ENCODE measurements at regions not wholly inside any gene's neighbourhood (a gene's known extent, or its start where the extent isn't known, plus 50 kb on each side); places are given as distances from the start of the nearest gene placed in this dataset.
"Not testable (repeated sequence)": the region's sequence is repeated elsewhere in the genome, so short reads cannot be mapped to it uniquely, and the experiment has no call there.

- 54 to 78% methylated on average over 2 of the region's 2 CpGs for WGBS, 2 donors
Observed at GRCh38 chr12:40172879-40173278, 51.9 kb upstream of the LRRK2 start.

GRCh38 chr12:40171501-40171900 is 53.3 kb upstream of the LRRK2 start:
- no peak overlapping the region for H3K4me3 ChIP-seq (replicated peaks in 1 of 3)
- 70 to 77% methylated on average over 1 of the region's 1 CpG for WGBS, 2 donors
- DNase-seq: no peak
- H3K36me3 ChIP-seq: no peaks in the 10 kb centered on the region
- no peak overlapping the region for H3K27ac ChIP-seq
- H3K9me3 ChIP-seq: no peaks in the 10 kb centered on the region
- TF ChIP-seq POLR2A (IDR thresholded peaks at IDR 0.05) (no peak), CTCF (IDR thresholded peaks at IDR 0.05) (no peak)
- intact Hi-C loops (cut with DNase I): no loop called here
- H3K27me3 ChIP-seq: no peaks in the 10 kb centered on the region
- no peaks in the 10 kb centered on the region for H3K4me1 ChIP-seq

More at GRCh38 chr12:40172879-40173278, 51.9 kb upstream of the LRRK2 start:
- Histone ChIP-seq H3K27ac (no peak overlapping the region), H3K9me3 (no peaks in the 10 kb centered on the region), H3K27me3 (no peaks in the 10 kb centered on the region), H3K4me1 (no peaks in the 10 kb centered on the region), H3K36me3 (no peaks in the 10 kb centered on the region), H3K4me3 (replicated peaks in 1 of 3) (no peak overlapping the region)
- TF ChIP-seq CTCF (IDR thresholded peaks at IDR 0.05): no peak
- TF ChIP-seq POLR2A (IDR thresholded peaks at IDR 0.05): no peak
- intact Hi-C loops (cut with DNase I): no loop called here
- no peak for DNase-seq

GRCh38 chr12:40171066-40171465 is 53.7 kb upstream of the LRRK2 start:
- 88 to 94% methylated on average over 1 of the region's 1 CpG for WGBS, 2 donors
- DNase-seq: no peak
- no peaks in the 10 kb centered on the region for H3K9me3 ChIP-seq
- H3K27me3 ChIP-seq: no peaks in the 10 kb centered on the region
- no peaks in the 10 kb centered on the region for H3K4me1 ChIP-seq
- no peak overlapping the region for H3K4me3 ChIP-seq (replicated peaks in 1 of 3)
- intact Hi-C loops (cut with DNase I): no loop called here
- H3K36me3 ChIP-seq: no peaks in the 10 kb centered on the region
- TF ChIP-seq CTCF (IDR thresholded peaks at IDR 0.05) (no peak), POLR2A (IDR thresholded peaks at IDR 0.05) (no peak)
- H3K27ac ChIP-seq: no peak overlapping the region

- no peaks in the 10 kb centered on the region for H3K27me3 ChIP-seq
- no peak overlapping the region for H3K27ac ChIP-seq
- 36 to 65% methylated on average over 4 to 5 of the region's 5 CpGs for WGBS, 2 donors
- no peak overlapping the region for H3K4me3 ChIP-seq (replicated peaks in 1 of 3)
- H3K36me3 ChIP-seq: no peaks in the 10 kb centered on the region
- no peaks in the 10 kb centered on the region for H3K4me1 ChIP-seq
- no peak for TF ChIP-seq CTCF (IDR thresholded peaks at IDR 0.05)
- no peak for TF ChIP-seq POLR2A (IDR thresholded peaks at IDR 0.05)
- DNase-seq: peak in 1 of 2 donors; percentile 20
- intact Hi-C loops (cut with DNase I): no loop called here
- H3K9me3 ChIP-seq: no peaks in the 10 kb centered on the region
Observed at GRCh38 chr12:40170593-40170992, 54.2 kb upstream of the LRRK2 start.

GRCh38 chr12:40168868-40169267 is 55.9 kb upstream of the LRRK2 start:
- DNase-seq: no peak
- H3K27ac ChIP-seq: no peak overlapping the region
- no peaks in the 10 kb centered on the region for H3K9me3 ChIP-seq
- 59 to 62% methylated on average over 2 of the region's 2 CpGs for WGBS, 2 donors
- no peak overlapping the region for H3K4me3 ChIP-seq (replicated peaks in 1 of 3)
- no peak for TF ChIP-seq POLR2A (IDR thresholded peaks at IDR 0.05)
- no peak for TF ChIP-seq CTCF (IDR thresholded peaks at IDR 0.05)
- H3K27me3 ChIP-seq: no peaks in the 10 kb centered on the region
- intact Hi-C loops (cut with DNase I): no loop called here
- no peaks in the 10 kb centered on the region for H3K36me3 ChIP-seq
- H3K4me1 ChIP-seq: no peaks in the 10 kb centered on the region

GRCh38 chr12:40168419-40168818 is 56.4 kb upstream of the LRRK2 start:
- H3K27me3 ChIP-seq; H3K9me3 ChIP-seq; intact Hi-C loops (cut with DNase I); H3K4me1 ChIP-seq; H3K4me3 ChIP-seq (replicated peaks in 1 of 3); DNase-seq; H3K27ac ChIP-seq; H3K36me3 ChIP-seq: not testable (repeated sequence)
- 87 to 89% methylated on average over 3 of the region's 3 CpGs for whole genome bisulfite sequencing, 2 donors

Measured in thyroid gland (tissue), 4 donors.